GM18519 (cell line): ENCODE measurements at regions not wholly inside any gene's neighbourhood (a gene's known extent, or its start where the extent isn't known, plus 50 kb on each side); places are given as distances from the start of the nearest gene placed in this dataset.
A peak's percentile ranks its signal among the peaks of the same experiment; 100 is the strongest.
"Not testable (repeated sequence)": the region's sequence is repeated elsewhere in the genome, so short reads cannot be mapped to it uniquely, and the experiment has no call there.

Source experiments
- ATAC-seq: cut with Tn5 transposase; IDR thresholded peaks from one replicate; pipeline ENCODE4 v1.9.1; 2021; ENCODE audit warnings: mild to moderate bottlenecking, moderate library complexity; ENCODE audit not compliant: unreplicated experiment, low FRiP score

DNA sequence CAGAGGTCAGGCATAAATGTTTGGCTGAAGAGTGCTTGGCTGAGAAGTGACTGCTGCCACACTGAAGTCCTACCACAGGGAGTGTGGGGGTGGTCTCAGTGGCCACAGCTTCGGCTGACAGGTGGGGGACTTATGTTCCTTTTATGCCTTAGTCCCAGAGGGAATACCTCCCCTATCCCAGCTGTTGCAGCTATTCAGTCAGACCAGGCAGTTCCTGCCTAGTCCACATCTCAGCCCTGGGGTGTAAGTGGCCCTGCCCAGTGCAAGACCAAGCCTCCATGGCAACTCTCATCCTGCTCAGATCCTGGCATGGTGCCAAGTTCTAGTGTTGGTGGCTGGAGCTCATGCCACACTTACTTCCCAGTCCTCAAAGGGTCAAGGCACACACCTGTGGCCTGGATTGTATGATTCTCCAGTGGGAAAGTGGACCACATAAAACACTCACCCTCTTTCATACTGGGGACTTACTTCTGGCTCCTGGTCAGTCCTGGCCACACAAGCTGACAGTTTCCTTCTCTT lies 161.3 kb upstream of the CAND1 start:
- no peak for ATAC-seq

DNA sequence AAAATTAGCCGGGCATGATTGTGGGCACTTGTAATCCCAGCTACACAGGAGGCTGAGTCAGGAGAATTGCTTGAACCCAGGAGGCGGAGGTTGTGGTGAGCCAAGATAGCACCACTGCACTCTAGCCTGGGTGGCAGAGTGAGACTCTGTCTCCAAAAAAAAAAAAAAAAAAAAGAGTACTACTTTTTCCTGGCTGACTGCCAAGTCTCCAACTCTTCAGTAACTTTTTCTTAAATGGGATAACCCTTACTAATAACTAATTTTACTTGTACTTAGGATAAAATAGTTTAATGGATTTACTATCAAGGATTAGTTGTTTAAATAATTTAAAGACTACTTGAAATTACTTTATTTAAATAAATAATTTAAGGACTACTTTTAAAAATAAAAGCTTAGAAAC lies 158.8 kb upstream of the CAND1 start:
- not testable (repeated sequence) for ATAC-seq

DNA sequence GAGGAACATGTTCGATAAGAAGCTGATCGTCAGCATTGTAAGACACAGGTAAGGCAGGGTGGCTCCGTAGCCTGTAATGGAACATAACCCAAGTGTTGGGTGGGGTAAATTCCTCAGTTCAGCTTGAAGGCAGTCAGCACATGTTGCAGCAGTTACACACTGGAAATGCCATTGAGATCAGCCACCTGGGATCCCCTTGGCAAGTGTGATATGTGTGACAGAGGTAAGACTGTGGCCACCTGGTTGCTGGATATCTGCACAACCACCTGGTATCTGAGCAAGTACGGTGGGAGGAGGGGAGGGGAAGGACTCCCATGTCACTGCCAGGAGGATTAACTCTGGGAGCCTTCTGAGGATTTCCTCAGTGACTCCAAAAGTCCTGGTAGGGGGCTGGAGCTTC lies 158.0 kb upstream of the CAND1 start:
- no peak for ATAC-seq

DNA sequence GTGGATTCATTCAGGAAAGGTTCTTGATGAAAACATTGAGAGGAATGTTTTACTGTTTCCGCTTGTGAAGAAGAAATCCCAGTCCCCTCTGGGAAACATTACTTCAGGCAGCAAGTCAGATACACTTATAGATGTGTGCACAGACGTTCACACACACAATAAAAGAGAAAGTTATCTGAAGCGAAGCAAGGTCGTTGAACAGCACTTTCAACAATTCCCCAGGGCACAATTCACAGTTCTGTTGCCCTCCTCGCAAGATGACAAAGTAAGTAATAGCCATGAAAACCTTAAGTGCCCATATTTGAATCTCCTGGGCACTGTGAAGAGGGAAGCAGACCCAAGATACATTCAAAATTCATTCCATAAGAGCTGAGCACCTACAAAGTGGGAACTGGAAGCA lies 156.6 kb upstream of the CAND1 start:
- no peak for ATAC-seq

DNA sequence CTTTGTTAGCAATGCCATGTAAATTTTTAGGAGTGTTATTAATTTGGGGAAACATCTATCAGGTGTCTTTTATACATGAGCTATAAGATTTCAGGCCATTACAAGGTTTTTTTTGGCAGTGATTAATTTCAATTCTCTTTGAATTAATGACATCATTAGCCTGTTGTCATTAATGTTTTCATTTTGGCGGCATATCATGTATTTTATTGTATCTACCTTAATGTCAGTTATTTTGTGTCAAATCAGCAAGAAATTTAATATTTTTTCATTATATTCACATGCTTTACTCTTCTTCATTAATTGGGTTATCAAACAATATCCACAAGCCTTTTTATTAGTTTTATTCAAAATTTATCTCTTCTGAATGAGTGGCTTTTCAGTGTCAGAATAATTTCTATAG lies 153.0 kb upstream of the CAND1 start:
- ATAC-seq = no peak

DNA sequence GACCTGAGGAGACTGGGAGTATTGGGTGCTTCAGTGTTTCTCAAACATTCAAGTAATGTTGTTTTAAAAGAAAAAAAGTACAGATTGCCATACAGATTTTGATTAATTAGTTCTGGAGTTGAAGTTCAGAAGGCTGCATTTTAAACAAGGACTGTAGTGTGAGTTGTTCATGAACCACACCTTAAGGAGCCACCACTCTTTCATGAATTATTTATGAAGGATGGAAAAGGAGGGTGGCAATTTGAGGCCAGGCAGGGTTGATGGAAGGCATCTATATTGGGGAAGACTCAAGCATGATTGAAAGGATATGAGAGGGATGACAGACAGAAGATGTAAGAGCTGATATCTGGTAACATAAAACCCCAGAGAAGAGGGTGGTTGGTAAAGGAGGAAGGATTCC lies 146.6 kb upstream of the CAND1 start:
- ATAC-seq = no peak

DNA sequence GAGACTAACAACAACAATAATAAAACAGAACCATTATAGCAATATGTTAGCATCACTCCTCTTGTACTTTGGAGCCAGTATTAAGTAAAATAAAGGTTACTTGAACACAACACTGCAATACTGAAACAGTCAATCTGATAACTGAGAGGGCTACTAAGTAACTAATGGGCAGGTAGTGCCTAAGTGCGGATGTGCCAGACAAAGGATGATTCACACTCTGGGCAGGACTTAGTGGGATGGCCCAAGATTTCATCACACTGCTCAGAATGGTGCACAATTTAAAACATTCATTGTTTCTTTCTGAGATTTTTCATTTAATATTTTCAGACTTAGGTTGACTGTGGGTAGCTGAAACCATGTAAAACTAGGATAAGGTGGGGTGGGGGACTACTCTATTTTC lies 131.9 kb upstream of the CAND1 start:
- no peak for ATAC-seq

DNA sequence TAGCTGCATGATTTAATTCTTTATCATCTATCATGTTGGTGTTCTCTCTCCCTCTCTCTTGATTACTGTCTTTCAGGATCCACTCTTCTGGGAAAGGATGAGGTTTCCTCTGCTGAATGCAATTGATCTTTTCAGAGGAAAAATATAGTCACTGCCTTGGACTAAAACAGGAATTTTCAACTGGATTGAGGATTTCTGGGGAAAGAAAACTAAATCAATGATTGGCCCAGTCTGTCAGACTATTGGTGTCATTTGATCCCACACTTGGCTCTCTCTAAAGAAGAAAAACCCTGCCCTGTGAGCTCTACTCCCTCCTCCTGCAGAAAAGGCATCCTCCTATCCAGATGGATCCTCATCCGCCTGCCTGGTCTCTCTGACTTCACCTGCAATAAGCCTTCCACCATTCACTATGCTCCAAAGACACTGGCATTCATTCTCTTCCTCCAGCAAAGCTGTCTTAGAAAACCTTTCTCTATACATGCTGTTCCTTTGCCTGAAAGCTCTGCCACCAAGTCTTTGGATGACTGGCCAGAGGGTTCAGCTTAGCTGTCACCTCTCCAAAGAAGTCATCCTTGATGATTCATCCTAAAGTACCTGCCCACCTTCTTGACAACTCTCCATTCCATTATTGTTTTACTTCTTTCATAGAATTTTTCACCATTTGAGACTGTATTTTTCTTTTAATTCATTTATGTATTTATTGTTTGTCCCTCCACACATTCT lies 127.7 kb upstream of the CAND1 start:
- no peak for ATAC-seq

DNA sequence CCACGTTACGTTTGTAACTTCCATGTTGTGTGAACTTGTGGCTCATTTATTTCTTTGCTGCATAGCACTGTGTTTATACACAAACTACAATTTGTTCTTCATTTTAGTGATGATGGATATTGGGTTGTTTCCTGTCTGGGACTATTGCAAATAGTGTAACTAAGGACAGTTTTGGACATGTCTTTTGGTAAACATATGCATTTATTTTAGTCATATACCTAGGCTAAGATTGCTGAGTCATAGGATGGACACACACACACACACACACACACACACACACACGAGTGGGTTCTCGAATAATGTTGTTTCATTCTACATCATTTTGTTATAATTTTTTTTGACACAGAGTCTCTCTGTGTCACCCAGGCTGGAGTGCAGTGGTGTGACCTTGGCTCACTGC lies 123.5 kb upstream of the CAND1 start:
- ATAC-seq = no peak

DNA sequence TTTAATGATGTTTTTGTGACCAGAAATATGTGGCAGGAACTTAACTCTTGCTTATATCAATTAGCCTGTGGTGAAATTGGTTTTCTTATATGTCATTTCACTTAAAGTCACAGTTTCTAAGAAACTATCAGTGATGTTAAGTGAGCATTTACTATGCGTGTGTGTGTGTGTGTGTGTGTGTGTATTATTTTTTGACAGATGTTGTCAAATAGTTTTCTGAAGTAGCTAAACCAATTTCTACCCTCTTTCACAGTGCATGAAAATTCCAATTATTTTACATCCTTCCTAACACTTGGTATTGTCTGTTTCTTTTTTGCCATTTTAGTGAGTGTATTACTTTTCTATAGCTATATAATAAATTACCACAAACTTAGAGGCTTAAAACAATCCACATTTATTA lies 122.1 kb upstream of the CAND1 start:
- ATAC-seq = no peak

DNA sequence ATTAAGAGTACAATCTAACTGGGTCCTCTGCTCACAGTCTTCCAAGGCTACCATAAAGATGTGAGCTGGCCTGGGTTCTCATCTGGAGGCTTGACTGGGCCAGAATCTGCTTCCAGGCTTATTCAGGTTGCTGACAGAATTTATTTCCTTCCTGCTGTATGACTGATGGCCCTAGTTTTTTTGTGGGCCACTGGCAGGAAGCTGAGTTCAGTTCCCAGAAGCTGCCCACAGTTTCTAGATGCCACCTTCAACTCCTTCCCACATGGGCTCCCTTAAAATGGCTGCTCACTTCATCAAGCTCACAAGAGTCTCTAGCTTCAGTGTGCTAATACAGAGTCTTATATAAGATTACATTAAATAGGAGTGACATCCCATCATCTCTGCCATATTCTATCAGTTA lies 121.7 kb upstream of the CAND1 start:
- ATAC-seq = no peak

DNA sequence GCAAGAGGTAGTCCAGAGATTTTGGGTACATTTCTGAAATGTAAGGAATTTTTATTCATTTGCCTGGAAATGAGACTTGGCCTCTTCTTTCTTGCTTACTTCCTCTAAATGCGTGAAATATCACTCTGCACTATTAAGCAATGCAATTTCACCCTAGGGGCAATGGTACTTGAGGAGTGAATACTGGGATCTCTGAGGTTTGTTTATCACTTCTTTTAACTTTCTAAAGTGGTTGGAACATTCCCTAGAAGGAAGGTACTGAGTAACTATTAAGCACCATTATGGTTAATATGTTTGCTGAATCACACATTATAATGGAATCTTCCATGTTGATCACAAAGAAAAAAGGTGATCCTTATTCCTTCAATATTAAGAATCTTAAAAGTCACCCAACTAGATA lies 120.9 kb upstream of the CAND1 start:
- no peak for ATAC-seq

DNA sequence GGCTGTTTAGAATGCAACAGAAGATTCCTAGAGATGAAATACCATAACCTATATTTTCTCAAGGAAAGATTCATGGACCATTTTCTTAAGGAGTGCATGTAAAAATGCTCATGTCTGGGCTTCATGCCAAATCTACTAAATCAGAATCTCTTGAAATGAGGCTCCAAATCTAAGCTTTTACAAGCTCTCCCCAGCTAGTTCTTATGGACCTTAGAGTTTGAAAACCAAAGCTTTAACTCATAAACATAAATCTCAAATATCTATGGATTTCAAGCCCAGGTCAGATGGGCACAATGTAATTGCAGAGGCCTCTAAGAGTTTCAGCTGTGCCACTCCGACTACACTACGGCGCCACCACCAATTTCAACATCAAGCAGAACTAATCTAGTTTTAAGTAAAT lies 117.3 kb upstream of the CAND1 start:
- no peak for ATAC-seq

DNA sequence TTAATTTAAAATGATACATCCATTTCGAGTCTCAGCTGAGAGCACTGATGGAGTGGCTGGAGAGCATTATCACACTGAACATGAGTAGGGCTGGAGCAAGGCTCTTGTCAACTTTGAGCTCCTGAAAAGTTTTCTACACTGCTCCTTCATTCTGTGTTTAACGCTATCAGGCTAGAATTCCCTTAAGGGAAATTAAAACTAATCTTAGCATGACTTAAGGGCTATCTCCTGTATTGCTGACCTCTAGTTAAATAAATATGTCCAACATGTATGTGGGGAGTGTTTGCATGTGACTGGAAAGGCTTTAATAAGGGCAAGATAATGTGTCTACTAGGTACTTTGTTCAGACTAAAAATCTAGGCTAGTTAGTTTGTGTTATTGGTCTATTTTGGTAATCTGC lies 116.7 kb upstream of the CAND1 start:
- ATAC-seq = no peak

DNA sequence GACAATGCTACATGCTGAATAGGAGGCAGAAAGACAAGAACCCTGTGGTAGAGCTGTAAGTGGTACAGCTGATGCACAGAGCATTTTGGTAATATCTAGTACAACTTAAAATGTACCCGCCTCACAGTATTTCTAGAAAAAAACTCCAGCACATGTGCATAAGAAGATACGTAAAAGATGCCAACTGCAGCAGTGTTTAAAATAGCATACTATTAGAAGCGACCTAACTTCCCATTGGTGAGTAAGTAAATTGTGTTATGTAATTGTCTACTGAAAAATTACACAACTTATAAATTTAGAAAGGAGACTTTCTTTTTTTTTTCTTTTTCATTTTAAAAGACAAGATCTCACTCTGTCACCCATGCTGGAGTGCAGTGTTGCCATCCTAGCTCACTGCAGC lies 114.3 kb upstream of the CAND1 start:
- ATAC-seq = no peak

DNA sequence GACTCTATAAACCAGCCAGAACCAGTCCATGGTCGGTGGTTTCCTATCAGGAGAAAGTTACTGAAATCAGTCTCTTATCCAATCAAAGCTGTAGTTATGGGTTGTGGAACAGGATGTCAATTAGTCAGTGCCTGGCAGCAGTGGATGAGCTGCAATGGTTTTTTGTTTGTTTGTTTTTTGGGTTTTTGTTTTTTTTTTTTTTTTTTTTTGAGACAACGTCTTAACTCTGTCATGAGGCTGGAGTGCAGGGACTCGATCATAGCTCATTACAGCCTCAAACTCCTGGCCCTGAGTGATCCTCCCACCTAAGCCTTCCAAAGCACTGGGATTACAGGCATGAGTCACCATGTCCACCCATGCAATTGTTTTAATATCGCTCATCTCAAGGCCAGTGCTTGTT lies 113.3 kb upstream of the CAND1 start:
- no peak for ATAC-seq

DNA sequence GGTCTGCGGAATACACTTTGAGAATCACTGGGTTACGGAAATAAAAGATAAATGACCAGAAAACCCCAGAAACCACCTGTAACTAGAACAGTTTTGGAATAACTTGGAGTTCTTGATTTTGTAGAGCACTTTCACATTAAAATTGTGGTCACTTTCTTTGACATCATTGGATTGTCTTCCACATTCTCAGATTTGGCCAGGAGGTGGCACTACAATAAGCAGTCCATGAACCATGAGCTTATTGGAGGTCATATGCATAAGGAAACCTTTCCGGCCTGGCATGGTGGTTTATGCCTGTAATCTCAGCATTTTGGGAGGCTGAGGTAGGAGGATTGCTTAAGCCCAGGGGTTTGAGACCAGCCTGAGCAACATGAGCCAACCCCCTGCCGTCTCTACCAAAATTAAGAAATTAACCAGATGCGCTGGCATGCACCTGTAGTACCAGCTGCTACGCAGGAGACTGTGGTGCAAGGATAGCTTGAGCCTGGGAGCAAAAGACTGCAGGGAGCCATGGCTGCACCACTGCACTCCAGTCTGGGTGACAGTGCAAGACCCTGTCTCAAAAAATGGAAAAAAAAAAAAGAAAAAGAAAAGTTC lies 107.7 kb upstream of the CAND1 start:
- ATAC-seq = peak; percentile 89

DNA sequence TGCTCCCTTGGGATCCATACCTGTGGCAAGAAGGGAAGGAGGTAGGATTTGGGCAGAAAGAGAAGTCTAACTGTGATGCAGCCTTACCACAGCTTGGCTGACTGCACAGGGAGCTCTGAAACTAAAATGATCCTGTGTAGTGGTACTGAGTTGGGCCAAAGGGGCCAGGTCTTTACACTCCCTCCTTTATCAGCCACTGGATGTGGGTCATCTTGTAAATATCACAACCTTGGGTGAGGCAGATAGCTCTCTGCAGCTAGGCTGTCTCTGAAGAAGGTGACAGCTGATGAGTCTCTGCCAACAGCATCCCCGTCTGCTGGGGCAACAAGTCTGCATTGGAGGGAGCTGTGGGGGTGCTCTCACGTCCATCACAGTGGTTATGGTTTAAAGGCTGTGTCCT lies 95.9 kb upstream of the CAND1 start:
- ATAC-seq = no peak

DNA sequence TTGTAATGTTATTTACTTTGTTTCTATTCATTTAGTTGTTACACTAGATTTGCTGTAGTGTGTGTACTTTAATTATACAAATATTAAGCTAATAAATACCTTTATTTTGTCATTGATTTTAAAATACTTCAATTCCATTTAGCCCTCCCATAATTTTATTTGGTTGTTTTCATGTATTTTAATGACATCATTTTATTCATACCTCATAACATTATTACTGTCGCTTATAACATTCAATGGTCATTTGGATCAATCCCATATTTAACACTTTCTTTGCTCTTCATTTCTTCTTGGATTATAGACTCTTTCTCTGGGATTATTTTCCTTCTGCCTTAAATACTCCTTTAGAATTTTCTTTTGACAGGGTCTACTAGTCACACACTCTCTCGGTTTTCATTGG lies 86.6 kb upstream of the CAND1 start:
- no peak for ATAC-seq

DNA sequence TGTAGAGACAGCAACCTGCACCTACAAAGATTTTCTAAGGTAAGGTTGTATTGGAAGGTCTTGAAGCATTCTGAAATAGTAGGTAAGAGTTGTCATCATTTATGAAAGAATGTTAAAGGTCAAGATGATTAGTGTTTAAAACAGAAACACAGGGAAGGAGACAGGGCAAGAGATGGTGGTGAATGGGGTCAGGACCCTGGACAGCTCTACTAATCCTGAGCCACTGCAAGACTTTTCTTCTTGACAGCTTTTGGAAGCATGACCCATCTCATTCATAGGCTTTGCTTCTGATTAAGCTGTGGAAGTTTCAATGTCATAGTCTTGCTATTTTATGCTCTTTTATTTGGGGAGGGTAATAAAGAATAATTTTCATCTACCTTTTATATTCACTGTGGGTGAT lies 75.5 kb upstream of the CAND1 start:
- no peak for ATAC-seq

DNA sequence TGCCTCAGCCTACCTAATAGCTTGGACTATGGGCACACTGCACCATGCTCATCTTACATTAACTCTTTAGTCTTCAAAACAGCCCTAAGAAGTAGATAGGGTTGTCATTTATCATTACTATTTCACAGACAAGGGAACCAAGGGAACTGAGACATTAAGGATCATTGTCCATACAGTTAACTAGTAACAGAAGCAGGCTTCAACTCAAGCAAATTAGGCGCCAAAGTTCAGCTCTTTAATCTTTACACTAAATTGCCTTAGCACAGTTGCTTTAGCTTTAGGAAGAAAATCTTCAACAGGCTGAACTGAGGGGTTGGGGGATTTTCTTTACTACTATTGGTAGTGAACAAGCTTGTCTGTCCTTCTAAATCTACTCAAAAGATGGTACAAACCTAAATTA lies 68.8 kb upstream of the CAND1 start:
- no peak for ATAC-seq

DNA sequence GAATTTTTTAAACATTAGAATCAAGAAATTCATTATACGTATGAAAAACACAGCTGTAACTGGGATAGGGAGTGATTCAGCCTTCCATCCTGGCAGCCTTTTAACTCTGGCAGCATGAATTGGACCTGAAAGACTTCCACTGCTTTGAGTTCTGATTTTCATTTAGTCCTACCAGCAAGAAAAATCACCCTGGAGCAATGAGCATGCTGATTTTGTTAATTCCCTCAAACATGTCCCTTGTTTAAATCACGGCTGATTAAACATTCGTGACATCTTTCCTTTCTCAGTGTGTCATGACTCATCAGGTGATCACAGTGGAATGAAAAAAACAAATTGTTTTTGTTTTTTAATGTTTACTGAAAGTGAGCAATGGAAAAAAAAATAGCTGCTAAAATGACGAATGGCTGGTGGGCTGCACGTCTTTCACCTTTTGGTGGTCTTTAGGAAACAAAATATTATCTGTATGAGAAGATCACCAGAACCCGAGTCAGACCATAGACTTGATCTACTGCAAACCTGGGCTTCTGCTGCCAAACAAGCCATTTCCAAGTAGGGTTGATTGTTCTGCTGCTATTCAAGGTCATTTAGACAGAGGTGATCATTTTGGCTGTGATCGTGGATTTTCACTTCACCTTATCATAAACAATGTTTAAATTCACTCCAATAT lies 67.0 kb upstream of the CAND1 start:
- no peak for ATAC-seq
